ENCODE measurements at regions not wholly inside any gene's neighbourhood (a gene's known extent, or its start where the extent isn't known, plus 50 kb on each side); places are given as distances from the start of the nearest gene placed in this dataset.

- no peak overlapping the region for H3K4me3 ChIP-seq (ENCODE audit: low read length)
- TF ChIP-seq CTCF (IDR thresholded peaks at IDR 0.05; ENCODE audit: insufficient read depth, low read depth, low read length, missing control alignments), result no peak
- no peak for DNase-seq (ENCODE audit: low read depth)
Measured at GRCh38 chr10:128361487-128361886, 235.3 kb upstream of the MKI67 start.

DNA sequence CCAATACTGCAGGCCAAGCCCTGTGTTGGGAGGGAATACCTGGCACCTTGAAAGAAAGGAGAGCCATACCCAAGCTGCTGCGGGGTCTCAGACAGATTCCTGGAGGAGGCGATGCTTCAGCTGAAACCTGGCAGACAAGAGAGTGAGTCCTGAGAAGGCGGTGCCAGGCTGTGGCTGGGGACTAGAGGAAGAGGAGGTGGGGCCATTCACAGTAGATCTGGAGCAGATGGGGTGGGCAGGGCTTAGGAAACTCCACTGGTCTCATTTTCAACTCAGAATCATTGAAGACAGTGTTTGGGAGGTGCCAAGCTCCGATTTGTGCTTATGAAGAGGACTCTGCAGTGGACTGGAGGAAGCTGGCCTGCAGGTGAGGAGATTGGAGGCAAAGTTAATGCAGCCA is 236.3 kb upstream of the MKI67 start:
- no peak for TF ChIP-seq CTCF (IDR thresholded peaks at IDR 0.05; ENCODE audit: insufficient read depth, low read depth, low read length, missing control alignments)
- no peak for DNase-seq (ENCODE audit: low read depth)
- H3K4me3 ChIP-seq (ENCODE audit: low read length), result no peak overlapping the region

GRCh38 chr10:128364631-128365030 is 238.4 kb upstream of the MKI67 start:
- DNase-seq (ENCODE audit: low read depth), result no peak
- TF ChIP-seq CTCF (IDR thresholded peaks at IDR 0.05; ENCODE audit: insufficient read depth, low read depth, low read length, missing control alignments), result no peak
- H3K4me3 ChIP-seq (ENCODE audit: low read length), result no peak overlapping the region

GRCh38 chr10:128365156-128365725 is 239.0 kb upstream of the MKI67 start:
- DNase-seq (ENCODE audit: low read depth), result no peak
- no peak for TF ChIP-seq CTCF (IDR thresholded peaks at IDR 0.05; ENCODE audit: insufficient read depth, low read depth, low read length, missing control alignments)
- no peak overlapping the region for H3K4me3 ChIP-seq (ENCODE audit: low read length)

DNA sequence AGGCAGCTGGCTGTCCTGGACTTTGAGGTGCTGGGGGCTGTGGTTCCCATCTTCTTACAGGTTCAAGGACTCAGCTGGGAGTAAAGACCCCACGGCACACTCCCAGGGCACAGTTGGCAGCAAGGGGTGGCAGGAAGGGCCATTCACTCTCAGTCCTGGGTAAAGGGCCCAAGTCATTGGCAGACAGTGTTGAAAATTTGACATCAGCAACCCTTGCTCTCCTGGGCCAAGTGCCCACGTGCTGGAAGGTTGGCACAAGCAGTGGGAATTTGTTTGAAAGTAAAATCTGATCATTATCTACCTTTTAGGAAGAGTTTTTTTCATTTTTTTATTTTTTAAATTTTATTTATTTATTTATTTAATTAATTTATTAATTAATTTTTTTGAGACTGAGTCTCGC is 241.6 kb upstream of the MKI67 start:
- TF ChIP-seq CTCF (IDR thresholded peaks at IDR 0.05; ENCODE audit: insufficient read depth, low read depth, low read length, missing control alignments), result no peak
- DNase-seq (ENCODE audit: low read depth), result no peak
- H3K4me3 ChIP-seq (ENCODE audit: low read length), result no peak overlapping the region

DNA sequence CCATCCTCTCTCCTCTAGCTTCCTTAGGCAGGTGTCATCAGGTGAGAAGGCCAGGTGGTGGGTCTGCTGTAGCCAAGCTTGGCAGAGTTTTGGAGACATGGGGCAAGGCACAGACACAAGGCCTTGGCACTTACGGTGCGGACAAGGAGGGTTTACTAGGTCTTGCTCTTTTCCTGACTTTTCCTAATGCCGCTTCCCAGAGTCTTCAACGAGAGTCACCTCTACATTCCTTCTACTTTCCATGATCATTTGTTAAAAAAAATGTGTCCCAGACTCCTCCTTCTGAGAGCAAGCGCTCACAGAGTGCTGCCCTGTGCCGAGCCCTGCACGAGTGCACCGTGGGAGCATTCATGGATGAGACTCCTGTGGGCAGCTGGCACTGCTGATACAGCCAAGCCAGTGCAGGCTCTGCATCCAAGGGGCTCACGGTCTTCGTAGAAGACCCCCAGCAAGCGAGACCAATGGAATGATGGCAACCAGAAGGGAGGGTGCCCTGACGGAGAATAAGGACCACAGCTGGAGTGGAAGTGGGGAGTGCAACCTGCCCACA is 243.0 kb upstream of the MKI67 start:
- DNase-seq (ENCODE audit: low read depth), result no peak
- no peak overlapping the region for H3K4me3 ChIP-seq (ENCODE audit: low read length)
- no peak for TF ChIP-seq CTCF (IDR thresholded peaks at IDR 0.05; ENCODE audit: insufficient read depth, low read depth, low read length, missing control alignments)

Data from epithelial cell of esophagus (primary cell).